ENCODE measurements at regions not wholly inside any gene's neighbourhood (a gene's known extent, or its start where the extent isn't known, plus 50 kb on each side); places are given as distances from the start of the nearest gene placed in this dataset.

- DNase-seq, result no peak
These were observed 164.3 kb upstream of the MLN start for GRCh38 chr6:33967966-33968724.

- DNase-seq, result no peak
These were observed 163.5 kb upstream of the MLN start for GRCh38 chr6:33967265-33967767.

GRCh38 chr6:33966536-33966935, 162.7 kb upstream of the MLN start:
- no peak for DNase-seq

- DNase-seq, result no peak
These were observed 162.0 kb upstream of the MLN start for GRCh38 chr6:33965766-33966165.

GRCh38 chr6:33964387-33964786, 160.6 kb upstream of the MLN start:
- DNase-seq, result no peak

GRCh38 chr6:33963136-33963750, 159.4 kb upstream of the MLN start:
- no peak for DNase-seq

- DNase-seq, result no peak
These were observed 158.6 kb upstream of the MLN start for GRCh38 chr6:33962246-33963027.

- no peak for DNase-seq
These were observed 157.9 kb upstream of the MLN start for GRCh38 chr6:33961691-33962090.

GRCh38 chr6:33960345-33961313, 156.8 kb upstream of the MLN start:
- DNase-seq, result no peak

- DNase-seq, result no peak
These were observed 156.0 kb upstream of the MLN start for GRCh38 chr6:33959661-33960344.

- DNase-seq, result no peak
These were observed 155.5 kb upstream of the MLN start for GRCh38 chr6:33959329-33959651.

- no peak for DNase-seq
These were observed 154.9 kb upstream of the MLN start for GRCh38 chr6:33958526-33959328.

- DNase-seq, result no peak
These were observed 154.2 kb upstream of the MLN start for GRCh38 chr6:33957892-33958525.

GRCh38 chr6:33957131-33957891, 153.5 kb upstream of the MLN start:
- no peak for DNase-seq

- DNase-seq, result no peak
These were observed 152.4 kb upstream of the MLN start for GRCh38 chr6:33956206-33956605.

GRCh38 chr6:33955566-33955965, 151.8 kb upstream of the MLN start:
- DNase-seq, result no peak

- DNase-seq, result no peak
These were observed 150.7 kb upstream of the MLN start for GRCh38 chr6:33954453-33954852.

- DNase-seq, result no peak
These were observed 149.4 kb upstream of the MLN start for GRCh38 chr6:33953171-33953570.

- DNase-seq, result no peak
These were observed 148.2 kb upstream of the MLN start for GRCh38 chr6:33952016-33952415.
